GM23248 (cell line): ENCODE measurements at regions not wholly inside any gene's neighbourhood (a gene's known extent, or its start where the extent isn't known, plus 50 kb on each side); places are given as distances from the start of the nearest gene placed in this dataset.

Source experiments
- DNase-seq: peaks from one replicate; pipeline ENCODE4 v3.0.0-alpha.2; 2015
- H2AFZ ChIP-seq: fragments of 200-600 bp; sonication (generic); 2 replicates; pipeline ENCODE4 v1.6.1; 2016; ENCODE audit warnings: antibody characterized with exemption
- H3F3A ChIP-seq: fragments of 200-600 bp; sonication (generic); 2 replicates; pipeline ENCODE4 v1.6.1; 2016; ENCODE audit warnings: mild to moderate bottlenecking, antibody characterized with exemption, mixed run types; ENCODE audit not compliant: insufficient read depth
- H3K27ac ChIP-seq: fragments of 200-600 bp; sonication (generic); 2 replicates; pipeline ENCODE4 v1.5.1; 2016; ENCODE audit warnings: mild to moderate bottlenecking
- H3K27me3 ChIP-seq: fragments of 200-600 bp; sonication (generic); replicated peaks from 2 replicates; pipeline ENCODE4 v1.6.1; 2016; ENCODE audit warnings: mild to moderate bottlenecking; ENCODE audit not compliant: insufficient read depth
- H3K36me3 ChIP-seq: fragments of 200-600 bp; sonication (generic); 2 replicates; pipeline ENCODE4 v1.6.1; 2016; ENCODE audit warnings: low read depth, mild to moderate bottlenecking
- H3K4me1 ChIP-seq: fragments of 200-600 bp; sonication (generic); 2 replicates; pipeline ENCODE4 v1.6.1; 2016; ENCODE audit warnings: mild to moderate bottlenecking; ENCODE audit not compliant: insufficient read depth
- H3K4me2 ChIP-seq: fragments of 200-600 bp; sonication (generic); one replicate; pipeline ENCODE4 v1.6.1; 2016; ENCODE audit warnings: mild to moderate bottlenecking; ENCODE audit not compliant: unreplicated experiment
- H3K4me3 ChIP-seq: fragments of 200-600 bp; sonication (generic); 2 replicates; pipeline ENCODE4 v1.5.1; 2016; ENCODE audit warnings: mild to moderate bottlenecking
- H3K79me2 ChIP-seq: fragments of 200-600 bp; sonication (generic); 2 replicates; pipeline ENCODE4 v1.6.1; 2016; ENCODE audit warnings: mild to moderate bottlenecking; ENCODE audit not compliant: insufficient read depth
- H3K9ac ChIP-seq: fragments of 200-600 bp; sonication (generic); 2 replicates; pipeline ENCODE4 v1.6.1; 2016; ENCODE audit warnings: mild to moderate bottlenecking
- H3K9me2 ChIP-seq: fragments of 200-600 bp; sonication (generic); 2 replicates; pipeline ENCODE4 v1.6.1; 2016; ENCODE audit warnings: mixed run types, mild to moderate bottlenecking, moderate library complexity; ENCODE audit not compliant: insufficient read depth
- H3K9me3 ChIP-seq: fragments of 200-600 bp; sonication (generic); one replicate; pipeline ENCODE4 v1.6.1; 2017; ENCODE audit warnings: low read depth
- H4K20me1 ChIP-seq: fragments of 200-600 bp; sonication (generic); 2 replicates; pipeline ENCODE4 v1.6.0; 2016; ENCODE audit not compliant: insufficient read depth
- EZH2 ChIP-seq: fragments of 200-600 bp; sonication (generic); IDR thresholded peaks from 2 replicates; pipeline ENCODE4 v1.6.1; 2018; ENCODE audit warnings: antibody characterized with exemption, mild to moderate bottlenecking; ENCODE audit not compliant: insufficient read depth, poor library complexity, severe bottlenecking
- EZH2phosphoT487 ChIP-seq: fragments of 200-600 bp; sonication (generic); IDR thresholded peaks from 2 replicates; pipeline ENCODE4 v1.6.1; 2018; ENCODE audit warnings: antibody characterized with exemption, moderate library complexity, mild to moderate bottlenecking, low read depth; ENCODE audit not compliant: insufficient read depth
- WGBS, 2 experiments: methylation state at CpG; one replicate each; pipeline ENCODE4 v1.1.6; 2015 to 2017; ENCODE audit warnings: low lambda C conversion rate in 2 of 2, low coverage in 1 of 2; ENCODE audit errors: missing lambda C conversion rate in 2 of 2; 5-methylcytosine and 5-hydroxymethylcytosine counted together
- in situ Hi-C: fragments of 300-500 bp; cut with MboI; formaldehyde crosslinking; loops from 2 replicates; pipeline ENCODE4 v1.15.0; 2020

DNA sequence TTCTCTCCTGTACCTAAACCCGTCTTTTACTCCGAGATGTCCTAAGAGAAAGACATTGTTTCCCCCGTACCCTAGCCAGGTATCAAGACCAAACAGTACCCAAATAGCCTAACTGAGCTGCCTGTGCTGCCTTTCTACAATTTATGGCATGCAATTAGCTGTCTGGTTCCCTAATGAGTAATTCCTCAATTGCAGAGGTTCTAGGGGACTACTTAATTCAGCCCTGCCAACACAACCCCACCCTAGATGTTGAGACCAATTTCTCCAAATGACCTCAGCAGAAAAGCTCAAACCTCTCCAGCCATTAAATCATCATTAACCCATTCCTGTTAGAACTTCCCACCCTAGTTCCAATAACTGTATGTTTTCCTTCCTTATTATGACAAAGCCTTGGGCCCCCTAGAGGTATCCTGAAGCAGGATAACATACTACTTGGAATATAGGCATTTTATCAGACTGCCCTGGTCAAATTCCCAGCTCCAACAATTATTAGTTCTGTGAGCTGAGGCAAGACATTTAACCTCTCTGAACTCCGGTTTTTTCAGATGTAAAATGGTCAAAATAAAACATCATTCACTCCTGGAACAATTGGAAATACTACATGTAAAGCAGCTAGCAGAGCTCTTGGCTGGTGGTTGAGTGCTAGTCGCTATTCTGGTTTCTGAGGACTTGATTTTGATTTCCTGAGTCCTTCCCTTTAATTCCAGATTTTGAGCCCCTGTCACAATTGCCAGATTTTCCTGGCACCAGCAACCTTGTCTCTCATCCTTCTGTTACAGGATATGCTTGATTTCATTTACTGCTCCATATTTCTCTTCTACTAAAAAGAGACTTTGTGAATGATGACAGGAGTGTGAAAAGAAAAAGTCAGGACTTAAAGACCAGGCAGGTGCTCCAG, 244.6 kb upstream of the TENM3 start:
- Histone ChIP-seq H3K9me2 (no peaks in the 10 kb centered on the region), H3K9ac (no peak overlapping the region), H3K4me1 (no peaks in the 10 kb centered on the region), H3F3A (no peaks in the 10 kb centered on the region), H4K20me1 (no peaks in the 10 kb centered on the region), H3K4me3 (no peak overlapping the region), H2AFZ (no peak overlapping the region), H3K27ac (no peak overlapping the region), H3K27me3 (no peaks in the 10 kb centered on the region), H3K79me2 (no peaks in the 10 kb centered on the region), H3K9me3 (no peaks in the 10 kb centered on the region), H3K4me2 (no peak overlapping the region), H3K36me3 (no peaks in the 10 kb centered on the region)
- in situ Hi-C loops, result no loop called here
- TF ChIP-seq EZH2, result no peak
- no peak for TF ChIP-seq EZH2phosphoT487
- 35 to 38% methylated on average over 5 of the region's 5 CpGs for WGBS, 2 experiments
- no peak for DNase-seq

DNA sequence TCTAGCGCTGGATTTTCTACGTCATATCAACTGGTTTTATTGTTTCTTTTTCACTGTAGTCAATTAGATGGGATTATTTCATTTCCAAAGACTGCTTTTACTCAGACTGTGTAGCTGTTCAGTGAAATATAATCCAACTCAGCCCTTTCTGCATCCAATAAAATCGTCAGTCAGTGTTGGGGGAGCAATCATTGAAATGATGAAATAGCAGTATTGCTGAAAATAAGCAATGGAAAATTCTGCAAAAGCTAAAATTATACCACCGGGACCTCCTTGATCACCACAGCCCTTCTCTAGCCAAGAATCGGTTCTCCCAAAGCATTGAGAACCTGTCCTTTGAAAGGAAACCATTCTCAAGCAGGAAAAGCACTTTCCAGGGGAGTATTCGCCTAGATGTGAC, 243.1 kb upstream of the TENM3 start:
- no peak overlapping the region for H3K4me2 ChIP-seq
- no peaks in the 10 kb centered on the region for H3K9me3 ChIP-seq
- no peak overlapping the region for H3K9ac ChIP-seq
- no peaks in the 10 kb centered on the region for H4K20me1 ChIP-seq
- H3F3A ChIP-seq, result no peaks in the 10 kb centered on the region
- no peaks in the 10 kb centered on the region for H3K9me2 ChIP-seq
- H3K27me3 ChIP-seq, result no peaks in the 10 kb centered on the region
- no peak overlapping the region for H3K4me3 ChIP-seq
- no peak for DNase-seq
- TF ChIP-seq EZH2 (no peak), EZH2phosphoT487 (no peak)
- no peaks in the 10 kb centered on the region for H3K4me1 ChIP-seq
- H3K27ac ChIP-seq, result no peak overlapping the region
- 25 to 27% methylated on average over 6 of the region's 6 CpGs for WGBS, 2 experiments
- H2AFZ ChIP-seq, result no peak overlapping the region
- in situ Hi-C loops, result no loop called here
- H3K79me2 ChIP-seq, result no peaks in the 10 kb centered on the region
- no peaks in the 10 kb centered on the region for H3K36me3 ChIP-seq

DNA sequence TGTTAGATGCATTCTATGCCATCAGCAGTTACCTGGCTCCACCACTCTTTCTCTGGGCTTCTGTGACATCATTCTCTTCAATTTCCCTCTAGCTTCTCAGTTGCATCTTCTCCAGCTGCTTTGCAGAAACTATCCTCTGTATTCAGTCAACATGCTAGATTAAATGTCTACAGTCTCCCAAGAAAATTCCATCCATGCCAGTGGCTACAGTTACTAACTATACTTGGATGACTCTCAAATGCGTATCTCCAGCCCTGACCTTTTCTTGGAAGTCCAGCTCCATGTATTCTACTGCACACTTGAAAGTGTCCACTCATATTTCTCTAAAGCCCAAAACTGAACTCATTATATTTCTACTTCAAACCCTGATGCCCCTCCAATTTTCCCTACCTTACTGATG, 232.3 kb upstream of the TENM3 start:
- Histone ChIP-seq H3K27me3 (no peaks in the 10 kb centered on the region), H4K20me1 (no peaks in the 10 kb centered on the region), H3K27ac (no peak overlapping the region), H3K4me3 (no peak overlapping the region), H3K4me1 (no peaks in the 10 kb centered on the region), H3K9me2 (no peaks in the 10 kb centered on the region), H3K9ac (no peak overlapping the region), H2AFZ (no peak overlapping the region), H3K36me3 (no peaks in the 10 kb centered on the region), H3F3A (no peaks in the 10 kb centered on the region), H3K79me2 (no peaks in the 10 kb centered on the region), H3K9me3 (no peaks in the 10 kb centered on the region), H3K4me2 (no peak overlapping the region)
- 13 to 20% methylated on average over 1 of the region's 1 CpG for WGBS, 2 experiments
- DNase-seq, result peak; percentile 24
- TF ChIP-seq EZH2 (no peak), EZH2phosphoT487 (no peak)
- in situ Hi-C loops, result no loop called here

DNA sequence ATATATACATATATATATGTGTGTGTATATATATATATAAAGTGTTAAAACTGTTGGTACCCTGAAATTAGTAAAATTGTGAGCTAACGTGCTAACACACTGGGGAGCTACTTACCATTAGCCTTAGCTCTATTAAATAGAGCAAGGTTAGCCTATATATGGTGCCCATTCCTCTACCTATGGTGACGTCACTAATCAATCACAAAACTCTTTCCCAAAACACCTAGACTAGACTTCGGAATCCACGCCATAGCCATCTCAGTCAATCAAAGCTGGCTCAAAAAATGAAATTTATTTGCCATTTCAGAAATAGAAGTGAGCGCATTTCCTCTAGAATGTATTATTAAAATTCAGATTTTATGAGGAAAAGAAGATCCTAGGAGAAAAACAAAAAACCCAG, 229.0 kb upstream of the TENM3 start:
- Histone ChIP-seq H3K79me2 (no peaks in the 10 kb centered on the region), H3K9me2 (no peaks in the 10 kb centered on the region), H3K27me3 (no peaks in the 10 kb centered on the region), H4K20me1 (no peaks in the 10 kb centered on the region), H3K9me3 (no peaks in the 10 kb centered on the region), H3K27ac (no peak overlapping the region), H3K4me1 (no peaks in the 10 kb centered on the region), H3F3A (no peaks in the 10 kb centered on the region), H3K36me3 (no peaks in the 10 kb centered on the region), H3K9ac (no peak overlapping the region), H3K4me2 (no peak overlapping the region), H2AFZ (no peak overlapping the region), H3K4me3 (no peak overlapping the region)
- TF ChIP-seq EZH2 (no peak), EZH2phosphoT487 (no peak)
- whole genome bisulfite sequencing, 2 experiments, result 45 to 49% methylated on average over 5 of the region's 5 CpGs
- no peak for DNase-seq
- in situ Hi-C loops, result no loop called here
